ENCODE measurements at regions not wholly inside any gene's neighbourhood (a gene's known extent, or its start where the extent isn't known, plus 50 kb on each side); places are given as distances from the start of the nearest gene placed in this dataset.

GRCh38 chr5:87886164-87886563 lies 382.5 kb downstream of the TMEM161B start:
- Mint-ChIP-seq H3K27me3 (ENCODE audit: insufficient read depth, unreplicated experiment) (no peaks in the 10 kb centered on the region), H3K4me3 (ENCODE audit: unreplicated experiment) (no peak overlapping the region), H3K9me3 (ENCODE audit: unreplicated experiment) (no peaks in the 10 kb centered on the region), H3K36me3 (ENCODE audit: insufficient read depth, unreplicated experiment) (no peaks in the 10 kb centered on the region), H3K4me1 (ENCODE audit: low read depth, unreplicated experiment) (no peaks in the 10 kb centered on the region), H3K27ac (ENCODE audit: unreplicated experiment) (no peak overlapping the region)
- Histone ChIP-seq H3K4me3 (ENCODE audit: low read depth, low read length) (no peak overlapping the region), H3K4me1 (no peaks in the 10 kb centered on the region), H3K36me3 (ENCODE audit: control insufficient read depth, insufficient read depth, low read length) (no peaks in the 10 kb centered on the region), H3K9me3 (0 out of 2 replicates have a peak, but pooled peaks cover 2% of the 10 kb centered on the region), H3K27me3 (replicated peaks; ENCODE audit: control insufficient read depth, insufficient read depth, low read length) (no peaks in the 10 kb centered on the region)
- TF ChIP-seq CTCF (IDR thresholded peaks at IDR 0.05; ENCODE audit: insufficient read depth in 1 of 2, low read depth in 1 of 2, low read length in 1 of 2, severe bottlenecking in 1 of 2, unreplicated experiment in 1 of 2): no peak
- intact Hi-C loops (cut with micrococcal nuclease; ENCODE audit: unreplicated experiment): no loop called here
- CTCF ChIA-PET: no interaction called here
- no peak for DNase-seq
- no TSS peak for BruUV-seq (replicated peaks)
- POLR2A ChIA-PET: no interaction called here

GRCh38 chr5:87885758-87886157 lies 382.9 kb downstream of the TMEM161B start:
- TF ChIP-seq CTCF (IDR thresholded peaks at IDR 0.05; ENCODE audit: insufficient read depth in 1 of 2, low read depth in 1 of 2, low read length in 1 of 2, severe bottlenecking in 1 of 2, unreplicated experiment in 1 of 2): no peak
- H3K4me1 ChIP-seq: no peaks in the 10 kb centered on the region
- Mint-ChIP-seq H3K27me3 (ENCODE audit: insufficient read depth, unreplicated experiment) (no peaks in the 10 kb centered on the region), H3K4me3 (ENCODE audit: unreplicated experiment) (no peak overlapping the region), H3K27ac (ENCODE audit: unreplicated experiment) (no peak overlapping the region), H3K36me3 (ENCODE audit: insufficient read depth, unreplicated experiment) (no peaks in the 10 kb centered on the region), H3K9me3 (ENCODE audit: unreplicated experiment) (no peaks in the 10 kb centered on the region), H3K4me1 (ENCODE audit: low read depth, unreplicated experiment) (no peaks in the 10 kb centered on the region)
- H3K4me3 ChIP-seq (ENCODE audit: low read depth, low read length): no peak overlapping the region
- 0 out of 2 replicates have a peak, but pooled peaks cover 2% of the 10 kb centered on the region for H3K9me3 ChIP-seq
- H3K36me3 ChIP-seq (ENCODE audit: control insufficient read depth, insufficient read depth, low read length): no peaks in the 10 kb centered on the region
- POLR2A ChIA-PET: no interaction called here
- CTCF ChIA-PET: no interaction called here
- H3K27me3 ChIP-seq (replicated peaks; ENCODE audit: control insufficient read depth, insufficient read depth, low read length): no peaks in the 10 kb centered on the region
- intact Hi-C loops (cut with micrococcal nuclease; ENCODE audit: unreplicated experiment): no loop called here
- no TSS peak for BruUV-seq (replicated peaks)
- no peak for DNase-seq

GRCh38 chr5:87877495-87877894 lies 391.1 kb downstream of the TMEM161B start:
- H3K4me3 Mint-ChIP-seq (ENCODE audit: unreplicated experiment): no peak overlapping the region
- no peaks in the 10 kb centered on the region for H3K4me1 ChIP-seq
- H3K36me3 ChIP-seq (ENCODE audit: control insufficient read depth, insufficient read depth, low read length): no peaks in the 10 kb centered on the region
- no peak for DNase-seq
- no peaks in the 10 kb centered on the region for H3K4me1 Mint-ChIP-seq (ENCODE audit: low read depth, unreplicated experiment)
- H3K36me3 Mint-ChIP-seq (ENCODE audit: insufficient read depth, unreplicated experiment): no peaks in the 10 kb centered on the region
- no TSS peak for BruUV-seq (replicated peaks)
- intact Hi-C loops (cut with micrococcal nuclease; ENCODE audit: unreplicated experiment): no loop called here
- H3K9me3 Mint-ChIP-seq (ENCODE audit: unreplicated experiment): no peaks in the 10 kb centered on the region
- ChIA-PET POLR2A (no interaction called here), CTCF (no interaction called here)
- H3K27ac Mint-ChIP-seq (ENCODE audit: unreplicated experiment): no peak overlapping the region
- no peak overlapping the region for H3K4me3 ChIP-seq (ENCODE audit: low read depth, low read length)
- H3K27me3 ChIP-seq (replicated peaks; ENCODE audit: control insufficient read depth, insufficient read depth, low read length): no peaks in the 10 kb centered on the region
- H3K9me3 ChIP-seq: 0 out of 2 replicates have a peak, but pooled peaks cover 2% of the 10 kb centered on the region
- TF ChIP-seq CTCF (IDR thresholded peaks at IDR 0.05; ENCODE audit: insufficient read depth in 1 of 2, low read depth in 1 of 2, low read length in 1 of 2, severe bottlenecking in 1 of 2, unreplicated experiment in 1 of 2): no peak
- H3K27me3 Mint-ChIP-seq (ENCODE audit: insufficient read depth, unreplicated experiment): peaks cover 5% of the 10 kb centered on the region
